Parathyroid adenoma (tissue), 2 donors: ENCODE measurements at regions not wholly inside any gene's neighbourhood (a gene's known extent, or its start where the extent isn't known, plus 50 kb on each side); places are given as distances from the start of the nearest gene placed in this dataset.

Source experiments
- H2AFZ ChIP-seq: fragments of 300-600 bp; sonication (generic); one replicate; pipeline ENCODE4 v1.7.0; 2017; ENCODE audit warnings: antibody characterized with exemption, mild to moderate bottlenecking
- H3K27ac ChIP-seq: fragments of 300-600 bp; sonication (generic); one replicate; pipeline ENCODE4 v1.7.0; 2017
- H3K27me3 ChIP-seq: fragments of 300-600 bp; sonication (generic); one replicate; pipeline ENCODE4 v1.7.0; 2017; ENCODE audit warnings: low read length; ENCODE audit not compliant: control insufficient read depth, insufficient read depth
- H3K36me3 ChIP-seq: fragments of 300-600 bp; sonication (generic); one replicate; pipeline ENCODE4 v1.7.0; 2017; ENCODE audit warnings: low read length; ENCODE audit not compliant: control insufficient read depth, insufficient read depth
- H3K4me1 ChIP-seq: fragments of 300-600 bp; sonication (generic); one replicate; pipeline ENCODE4 v1.7.0; 2017; ENCODE audit warnings: control low read depth
- H3K4me2 ChIP-seq: fragments of 300-600 bp; sonication (generic); one replicate; pipeline ENCODE4 v1.7.0; 2017; ENCODE audit warnings: low read length
- H3K4me3 ChIP-seq: fragments of 300-600 bp; sonication (generic); one replicate; pipeline ENCODE4 v1.7.0; 2017; ENCODE audit warnings: low read depth, low read length
- H3K79me2 ChIP-seq: fragments of 300-600 bp; sonication (generic); one replicate; pipeline ENCODE4 v1.7.0; 2017; ENCODE audit warnings: control low read depth
- H3K9ac ChIP-seq: fragments of 300-600 bp; sonication (generic); one replicate; pipeline ENCODE4 v1.7.0; 2017; ENCODE audit warnings: mild to moderate bottlenecking
- H3K9me3 ChIP-seq: fragments of 300-600 bp; sonication (generic); one replicate; pipeline ENCODE4 v1.7.0; 2017; ENCODE audit warnings: low read length; ENCODE audit not compliant: control insufficient read depth
- CTCF ChIP-seq: fragments of 300-600 bp; sonication (generic); IDR thresholded peaks from one replicate; pipeline ENCODE4 v1.7.0; 2017; ENCODE audit warnings: antibody characterized with exemption, mild to moderate bottlenecking
- donor health status: primary hyperparathyroidism.

GRCh38 chr22:48628891-48629543 lies 1198.7 kb downstream of the BRD1 start:
- Histone ChIP-seq H3K4me3 (no peak overlapping the region), H3K79me2 (no peaks in the 10 kb centered on the region), H3K27me3 (no peaks in the 10 kb centered on the region), H3K27ac (no peak overlapping the region), H3K9me3 (no peaks in the 10 kb centered on the region), H3K4me2 (no peak overlapping the region), H3K9ac (no peak overlapping the region), H2AFZ (no peak overlapping the region), H3K36me3 (no peaks in the 10 kb centered on the region), H3K4me1 (no peaks in the 10 kb centered on the region)
- TF ChIP-seq CTCF = no peak

DNA sequence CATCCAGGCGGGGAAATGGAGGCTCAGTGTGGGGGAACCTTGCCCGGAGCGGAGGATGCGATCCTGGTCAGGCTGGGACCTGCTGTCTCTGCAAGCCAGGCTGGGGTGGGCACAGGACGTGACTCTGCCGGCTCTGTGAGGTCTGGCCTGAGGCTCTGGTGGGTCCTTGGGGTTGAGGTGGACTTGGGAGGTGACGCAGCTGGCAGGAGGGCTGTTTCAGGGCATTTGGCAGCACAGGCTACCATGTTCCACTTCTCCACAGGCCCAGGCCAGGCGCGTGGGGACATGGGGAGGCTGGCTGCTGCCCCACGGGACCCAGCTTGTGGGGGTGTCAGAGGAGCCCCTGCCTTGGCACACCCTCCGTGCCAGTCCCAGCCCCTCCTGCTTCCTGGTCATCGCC lies 1199.7 kb downstream of the BRD1 start:
- Histone ChIP-seq H3K4me2 (no peak overlapping the region), H3K27ac (no peak overlapping the region), H3K9me3 (no peaks in the 10 kb centered on the region), H3K27me3 (no peaks in the 10 kb centered on the region), H3K9ac (no peak overlapping the region), H3K36me3 (no peaks in the 10 kb centered on the region), H3K4me1 (no peaks in the 10 kb centered on the region), H2AFZ (no peak overlapping the region), H3K79me2 (no peaks in the 10 kb centered on the region), H3K4me3 (no peak overlapping the region)
- TF ChIP-seq CTCF = no peak

- no peak for TF ChIP-seq CTCF
- H3K27ac ChIP-seq = no peak overlapping the region
- H3K27me3 ChIP-seq = no peaks in the 10 kb centered on the region
- no peak overlapping the region for H3K4me2 ChIP-seq
- no peak overlapping the region for H3K9ac ChIP-seq
- H3K79me2 ChIP-seq = no peaks in the 10 kb centered on the region
- no peaks in the 10 kb centered on the region for H3K36me3 ChIP-seq
- H3K4me3 ChIP-seq = no peak overlapping the region
- no peak overlapping the region for H2AFZ ChIP-seq
- H3K4me1 ChIP-seq = no peaks in the 10 kb centered on the region
- H3K9me3 ChIP-seq = no peaks in the 10 kb centered on the region
Observed at GRCh38 chr22:48627203-48627602, 1200.5 kb downstream of the BRD1 start.

- Histone ChIP-seq H3K27me3 (no peaks in the 10 kb centered on the region), H3K4me3 (no peak overlapping the region), H3K9ac (no peak overlapping the region), H3K36me3 (no peaks in the 10 kb centered on the region), H3K79me2 (no peaks in the 10 kb centered on the region), H3K4me1 (no peaks in the 10 kb centered on the region), H2AFZ (no peak overlapping the region), H3K4me2 (no peak overlapping the region), H3K9me3 (no peaks in the 10 kb centered on the region), H3K27ac (no peak overlapping the region)
- TF ChIP-seq CTCF = no peak
Observed at GRCh38 chr22:48624401-48624800, 1203.3 kb downstream of the BRD1 start.

DNA sequence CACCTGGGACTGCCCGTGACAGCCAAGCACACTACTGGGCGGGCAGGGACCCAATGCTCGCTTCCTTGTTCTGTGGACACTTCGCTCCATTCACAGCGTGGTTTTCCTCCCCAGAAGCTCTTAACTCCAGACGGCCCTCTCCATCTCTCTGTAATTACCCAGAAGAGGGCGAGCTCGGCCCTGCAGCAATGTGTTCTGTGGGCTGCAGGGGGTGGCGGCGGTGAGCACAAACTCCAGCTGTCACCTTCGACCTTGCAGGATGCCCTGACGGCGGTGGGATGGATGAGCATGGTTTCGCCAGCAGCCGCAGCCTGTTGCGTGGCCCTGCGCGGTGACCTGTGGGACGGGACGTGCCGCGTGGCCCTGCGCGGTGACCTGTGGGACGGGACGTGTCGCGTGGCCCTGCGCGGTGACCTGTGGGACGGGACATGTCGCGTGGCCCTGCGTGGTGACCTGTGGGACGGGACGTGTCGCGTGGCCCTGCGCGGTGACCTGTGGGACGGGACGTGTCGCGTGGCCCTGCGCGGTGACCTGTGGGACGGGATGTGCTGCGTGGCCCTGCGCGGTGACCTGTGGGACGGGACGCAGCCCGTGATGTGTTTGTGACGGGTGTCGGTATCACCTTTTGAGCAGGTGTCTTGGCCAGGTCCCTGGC lies 1204.7 kb downstream of the BRD1 start:
- H3K9me3 ChIP-seq = no peaks in the 10 kb centered on the region
- H3K9ac ChIP-seq = no peak overlapping the region

More for the DNA sequence above, 1204.7 kb downstream of the BRD1 start:
- H2AFZ ChIP-seq = no peak overlapping the region
- no peaks in the 10 kb centered on the region for H3K4me1 ChIP-seq
- H3K27me3 ChIP-seq = no peaks in the 10 kb centered on the region
- H3K79me2 ChIP-seq = no peaks in the 10 kb centered on the region
- H3K27ac ChIP-seq = no peak overlapping the region
- H3K36me3 ChIP-seq = no peaks in the 10 kb centered on the region
- H3K4me2 ChIP-seq = no peak overlapping the region
- H3K4me3 ChIP-seq = no peak overlapping the region
- no peak for TF ChIP-seq CTCF
